HepG2 (cell line): ENCODE measurements at regions not wholly inside any gene's neighbourhood (a gene's known extent, or its start where the extent isn't known, plus 50 kb on each side); places are given as distances from the start of the nearest gene placed in this dataset.

Experiments used
- ATAC-seq: fragments of 200-7000 bp; cut with Tn5 transposase; 3 replicates; pipeline ENCODE4 v1.9.1; 2020; ENCODE audit warnings: mild to moderate bottlenecking, moderate library complexity
- BruUV-seq: library from RNA; stranded (reverse); fragments of 400-500 nt; replicated peaks from 2 replicates; lab custom pipeline; 2021; lab: Mats Ljungman, UMichigan
- CTCF ChIA-PET: fragments of 300-600 bp; formaldehyde crosslinking; extraction: SDS; loops from one replicate; lab custom pipeline; 2021; ENCODE audit warnings: low total read pairs, inconsistent platforms, low intra/inter-chr PET ratio; lab: Yijun Ruan, JAX
- POLR2A ChIA-PET: fragments of 350-600 bp; sonication (Branson Sonifier 250); formaldehyde crosslinking; loops from one replicate; lab custom pipeline; 2020; ENCODE audit warnings: antibody characterized with exemption, inconsistent platforms; lab: Yijun Ruan, JAX
- DNase-seq: peaks from one replicate; pipeline ENCODE4 v3.0.0-alpha.2; 2015; ENCODE audit warnings: low spot score
- FAIRE-seq: peaks from 3 replicates; lab custom pipeline; 2011; peaks lifted over from hg19 to GRCh38; lab: Jason Lieb, UNC
- H2AFZ ChIP-seq: one replicate; pipeline ENCODE4 v1.6.1; 2011; ENCODE audit warnings: low read length, inconsistent platforms
- H3K27ac ChIP-seq: fragments of 300-600 bp; 3 replicates; pipeline ENCODE4 v1.8.0; 2011; ENCODE audit warnings: mixed run types, mild to moderate bottlenecking, mixed read lengths, low read length, inconsistent platforms; ENCODE audit not compliant: insufficient read depth; ENCODE audit errors: extremely low read length
- H3K27me3 ChIP-seq, 2 experiments: fragments of 200-600 bp in 1 of 2; 2 replicates in 1 of 2; 3 replicates in 1 of 2; pipeline versions ENCODE4 v1.6.0 to v1.8.0; 2011; ENCODE audit warnings: low read length in 2 of 2, mild to moderate bottlenecking in 2 of 2, moderate library complexity in 2 of 2, inconsistent platforms in 1 of 2; ENCODE audit not compliant: insufficient read depth in 2 of 2, control insufficient read depth in 1 of 2
- H3K36me3 ChIP-seq, 2 experiments: fragments of 200-600 bp in 1 of 2; replicated peaks in 1 of 2; 2 replicates in 1 of 2; 3 replicates in 1 of 2; pipeline versions ENCODE4 v1.5.1 to v1.8.0; 2011; ENCODE audit warnings: low read length in 2 of 2, inconsistent platforms in 1 of 2; ENCODE audit not compliant: insufficient read depth in 2 of 2, control insufficient read depth in 1 of 2
- H3K4me1 ChIP-seq: 2 replicates; pipeline ENCODE4 v1.5.1; 2012; ENCODE audit warnings: low read length, inconsistent platforms; ENCODE audit not compliant: insufficient read depth
- H3K4me2 ChIP-seq: 2 replicates; pipeline ENCODE4 v1.6.0; 2011; ENCODE audit warnings: low read depth, low read length, inconsistent platforms
- H3K4me3 ChIP-seq, 3 experiments: fragments of 200-600 bp in 1 of 3; sonication (generic), shearing (Covaris generic) in 1 of 3; replicated peaks in 1 of 3; 2 replicates each; pipeline ENCODE4 v1.5.1; 2011 to 2016; ENCODE audit warnings: low read length in 3 of 3, inconsistent platforms in 2 of 3, low read depth in 2 of 3, mild to moderate bottlenecking in 2 of 3, control low read depth in 1 of 3, mixed read lengths in 1 of 3; ENCODE audit not compliant: insufficient read depth in 1 of 3
- H3K79me2 ChIP-seq: one replicate; pipeline ENCODE4 v1.6.1; 2011; ENCODE audit warnings: low read length, inconsistent platforms; ENCODE audit not compliant: insufficient read depth
- H3K9ac ChIP-seq: 2 replicates; pipeline ENCODE4 v1.6.0; 2011; ENCODE audit warnings: mild to moderate bottlenecking, low read depth, low read length, inconsistent platforms; ENCODE audit not compliant: insufficient read depth
- H3K9me3 ChIP-seq: 2 replicates; pipeline ENCODE4 v1.5.1; 2012; ENCODE audit warnings: mild to moderate bottlenecking, low read length
- H4K20me1 ChIP-seq: 2 replicates; pipeline ENCODE4 v1.6.0; 2011; ENCODE audit warnings: inconsistent platforms, mild to moderate bottlenecking, low read length, moderate library complexity; ENCODE audit not compliant: insufficient read depth
- CC2D1A ChIP-seq: sonication (generic); formaldehyde crosslinking; IDR thresholded peaks from 2 replicates; pipeline ENCODE4 v1.8.1; 2023; ENCODE audit warnings: mild to moderate bottlenecking, missing genetic modification reagents
- ELF4 ChIP-seq: sonication (generic); formaldehyde crosslinking; IDR thresholded peaks from 2 replicates; pipeline ENCODE4 v1.5.0; 2020; ENCODE audit warnings: missing genetic modification reagents, mild to moderate bottlenecking, moderate library complexity, borderline replicate concordance
- JUNB ChIP-seq: sonication (generic); formaldehyde crosslinking; IDR thresholded peaks from 2 replicates; pipeline ENCODE4 v1.8.0; 2022; ENCODE audit warnings: missing genetic modification reagents, mild to moderate bottlenecking, borderline replicate concordance
- MATR3 ChIP-seq: sonication (generic); formaldehyde crosslinking; IDR thresholded peaks from 2 replicates; pipeline ENCODE4 v1.4.0; 2020; ENCODE audit warnings: missing genetic modification reagents
- MEF2D ChIP-seq: sonication (generic); formaldehyde crosslinking; IDR thresholded peaks from 2 replicates; pipeline ENCODE4 v1.5.1; 2020; ENCODE audit warnings: mild to moderate bottlenecking, missing genetic modification reagents
- NFYC ChIP-seq: IDR thresholded peaks from 2 replicates; pipeline ENCODE4 v1.6.1; 2016; ENCODE audit warnings: missing genetic modification reagents, missing compliant biosample characterization
- PAX8 ChIP-seq: sonication (generic); formaldehyde crosslinking; IDR thresholded peaks from 2 replicates; pipeline ENCODE4 v1.8.0; 2022; ENCODE audit warnings: mild to moderate bottlenecking, missing genetic modification reagents, borderline replicate concordance
- RFX3 ChIP-seq: IDR thresholded peaks from 2 replicates; pipeline ENCODE4 v1.6.1; 2016; ENCODE audit warnings: missing biosample characterization, missing genetic modification reagents
- WIZ ChIP-seq: sonication (generic); formaldehyde crosslinking; IDR thresholded peaks from 2 replicates; pipeline ENCODE4 v1.5.1; 2020; ENCODE audit warnings: mild to moderate bottlenecking, missing genetic modification reagents
- ZNF138 ChIP-seq: sonication (generic); formaldehyde crosslinking; IDR thresholded peaks from 2 replicates; pipeline ENCODE4 v1.5.0; 2020; ENCODE audit warnings: mild to moderate bottlenecking, low read depth, missing genetic modification reagents
- ZNF180 ChIP-seq: sonication (generic); formaldehyde crosslinking; IDR thresholded peaks from 2 replicates; pipeline ENCODE4 v1.4.0; 2020; ENCODE audit warnings: low read depth, missing genetic modification reagents, borderline replicate concordance
- ZNF597 ChIP-seq: sonication (generic); formaldehyde crosslinking; IDR thresholded peaks from 2 replicates; pipeline ENCODE4 v1.5.0; 2020; ENCODE audit warnings: missing genetic modification reagents
- ZNF670 ChIP-seq: sonication (generic); formaldehyde crosslinking; IDR thresholded peaks from 2 replicates; pipeline ENCODE4 v1.8.0; 2022; ENCODE audit warnings: mild to moderate bottlenecking, missing genetic modification reagents, borderline replicate concordance
- ZNF672 ChIP-seq: sonication (generic); formaldehyde crosslinking; IDR thresholded peaks from 2 replicates; pipeline ENCODE4 v1.8.1; 2022; ENCODE audit warnings: missing genetic modification reagents
- WGBS: methylation state at CpG from one replicate; pipeline ENCODE4 v1.1.6; 2017; ENCODE audit warnings: low lambda C conversion rate; 5-methylcytosine and 5-hydroxymethylcytosine counted together
- in situ Hi-C: cut with HindIII; loops from 2 replicates; pipeline ENCODE4 v1.10.0; 2017; ENCODE audit warnings: low pct_unique_long_range_greater_than_20kb; ENCODE audit not compliant: extremely low pct_ligation_motif_present
- intact Hi-C: fragments of 100-400 bp; cut with micrococcal nuclease; formaldehyde crosslinking; loops from one replicate; pipeline ENCODE4 v1.10.0; 2022; ENCODE audit not compliant: unreplicated experiment
- TF ChIP-seq, protein P1 (sequence below): IDR thresholded peaks from 2 replicates; pipeline ENCODE4 v1.6.1; 2016; ENCODE audit warnings: low read depth, missing genetic modification reagents, missing compliant biosample characterization

GRCh38 chrX:127405946-127406345 is 586.4 kb downstream of the PRR32 start:
- no peak for ATAC-seq
- DNase-seq: no peak
- H4K20me1 ChIP-seq: no peaks in the 10 kb centered on the region
- 0% methylated on average over 2 of the region's 2 CpGs for WGBS
- FAIRE-seq: no peak
- no peaks in the 10 kb centered on the region for H3K36me3 ChIP-seq
- H3K9me3 ChIP-seq: peaks cover 21% of the 10 kb centered on the region
- ChIA-PET CTCF (no interaction called here), POLR2A (no interaction called here)
- H3K4me3 ChIP-seq: no peak overlapping the region
- H3K9ac ChIP-seq: no peak overlapping the region
- BruUV-seq: no TSS peak
- no peaks in the 10 kb centered on the region for H3K4me1 ChIP-seq
- intact Hi-C loops: no loop called here
- H3K79me2 ChIP-seq: no peaks in the 10 kb centered on the region
- no peaks in the 10 kb centered on the region for H3K27me3 ChIP-seq
- H3K4me2 ChIP-seq: no peak overlapping the region
- no peak overlapping the region for H3K27ac ChIP-seq
- in situ Hi-C loops: no loop called here
- no peak overlapping the region for H2AFZ ChIP-seq
- TF ChIP-seq, protein P1, sequence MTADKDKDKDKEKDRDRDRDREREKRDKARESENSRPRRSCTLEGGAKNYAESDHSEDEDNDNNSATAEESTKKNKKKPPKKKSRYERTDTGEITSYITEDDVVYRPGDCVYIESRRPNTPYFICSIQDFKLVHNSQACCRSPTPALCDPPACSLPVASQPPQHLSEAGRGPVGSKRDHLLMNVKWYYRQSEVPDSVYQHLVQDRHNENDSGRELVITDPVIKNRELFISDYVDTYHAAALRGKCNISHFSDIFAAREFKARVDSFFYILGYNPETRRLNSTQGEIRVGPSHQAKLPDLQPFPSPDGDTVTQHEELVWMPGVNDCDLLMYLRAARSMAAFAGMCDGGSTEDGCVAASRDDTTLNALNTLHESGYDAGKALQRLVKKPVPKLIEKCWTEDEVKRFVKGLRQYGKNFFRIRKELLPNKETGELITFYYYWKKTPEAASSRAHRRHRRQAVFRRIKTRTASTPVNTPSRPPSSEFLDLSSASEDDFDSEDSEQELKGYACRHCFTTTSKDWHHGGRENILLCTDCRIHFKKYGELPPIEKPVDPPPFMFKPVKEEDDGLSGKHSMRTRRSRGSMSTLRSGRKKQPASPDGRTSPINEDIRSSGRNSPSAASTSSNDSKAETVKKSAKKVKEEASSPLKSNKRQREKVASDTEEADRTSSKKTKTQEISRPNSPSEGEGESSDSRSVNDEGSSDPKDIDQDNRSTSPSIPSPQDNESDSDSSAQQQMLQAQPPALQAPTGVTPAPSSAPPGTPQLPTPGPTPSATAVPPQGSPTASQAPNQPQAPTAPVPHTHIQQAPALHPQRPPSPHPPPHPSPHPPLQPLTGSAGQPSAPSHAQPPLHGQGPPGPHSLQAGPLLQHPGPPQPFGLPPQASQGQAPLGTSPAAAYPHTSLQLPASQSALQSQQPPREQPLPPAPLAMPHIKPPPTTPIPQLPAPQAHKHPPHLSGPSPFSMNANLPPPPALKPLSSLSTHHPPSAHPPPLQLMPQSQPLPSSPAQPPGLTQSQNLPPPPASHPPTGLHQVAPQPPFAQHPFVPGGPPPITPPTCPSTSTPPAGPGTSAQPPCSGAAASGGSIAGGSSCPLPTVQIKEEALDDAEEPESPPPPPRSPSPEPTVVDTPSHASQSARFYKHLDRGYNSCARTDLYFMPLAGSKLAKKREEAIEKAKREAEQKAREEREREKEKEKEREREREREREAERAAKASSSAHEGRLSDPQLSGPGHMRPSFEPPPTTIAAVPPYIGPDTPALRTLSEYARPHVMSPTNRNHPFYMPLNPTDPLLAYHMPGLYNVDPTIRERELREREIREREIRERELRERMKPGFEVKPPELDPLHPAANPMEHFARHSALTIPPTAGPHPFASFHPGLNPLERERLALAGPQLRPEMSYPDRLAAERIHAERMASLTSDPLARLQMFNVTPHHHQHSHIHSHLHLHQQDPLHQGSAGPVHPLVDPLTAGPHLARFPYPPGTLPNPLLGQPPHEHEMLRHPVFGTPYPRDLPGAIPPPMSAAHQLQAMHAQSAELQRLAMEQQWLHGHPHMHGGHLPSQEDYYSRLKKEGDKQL (CRISPR knock-in tag): no peak
- no peak for TF ChIP-seq ZNF180
- no peak for TF ChIP-seq PAX8 (CRISPR knock-in tag)
- no peak for TF ChIP-seq JUNB (CRISPR knock-in tag)
- no peak for TF ChIP-seq RFX3 (CRISPR knock-in tag)
- TF ChIP-seq ZNF670 (CRISPR knock-in tag): no peak
- TF ChIP-seq ELF4 (CRISPR knock-in tag): no peak
- TF ChIP-seq WIZ (CRISPR knock-in tag): no peak
- no peak for TF ChIP-seq ZNF597 (CRISPR knock-in tag)
- TF ChIP-seq CC2D1A (CRISPR knock-in tag): no peak
- no peak for TF ChIP-seq MATR3 (CRISPR knock-in tag)
- no peak for TF ChIP-seq ZNF672 (CRISPR knock-in tag)
- TF ChIP-seq ZNF138 (CRISPR knock-in tag): no peak
- no peak for TF ChIP-seq MEF2D
- TF ChIP-seq NFYC: no peak
